GM20000 (cell line): ENCODE measurements at regions not wholly inside any gene's neighbourhood (a gene's known extent, or its start where the extent isn't known, plus 50 kb on each side); places are given as distances from the start of the nearest gene placed in this dataset.

Experiments used
- DNase-seq: peaks from one replicate; pipeline ENCODE4 v3.0.0; 2012; ENCODE audit warnings: low spot score
- TF ChIP-seq, protein P1 (sequence below): IDR thresholded peaks from 2 replicates; pipeline ENCODE4 v1.5.1; 2012; ENCODE audit warnings: mild to moderate bottlenecking, control low read depth; ENCODE audit errors: extremely low read depth, missing control alignments

DNA sequence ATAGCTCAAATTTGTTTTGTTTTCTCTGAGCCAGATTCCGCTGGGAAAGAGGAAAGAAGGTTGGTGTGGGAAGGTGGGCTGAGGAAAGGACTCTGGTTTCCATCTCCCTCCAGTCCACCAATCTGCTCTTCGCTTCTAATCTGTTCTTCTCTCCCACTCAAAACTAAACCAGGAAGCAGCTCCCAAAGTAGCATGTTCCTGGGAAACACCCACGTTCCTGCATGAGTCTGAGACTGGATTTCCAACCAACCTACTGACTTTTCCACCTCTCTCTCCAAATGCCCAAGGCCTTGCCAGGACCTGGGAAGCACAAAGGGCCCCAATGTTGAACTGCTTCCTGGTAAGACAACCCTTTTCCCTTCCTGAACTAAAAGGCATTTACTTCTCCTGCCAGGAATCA is 110.2 kb downstream of the WT1 start:
- TF ChIP-seq, protein P1, sequence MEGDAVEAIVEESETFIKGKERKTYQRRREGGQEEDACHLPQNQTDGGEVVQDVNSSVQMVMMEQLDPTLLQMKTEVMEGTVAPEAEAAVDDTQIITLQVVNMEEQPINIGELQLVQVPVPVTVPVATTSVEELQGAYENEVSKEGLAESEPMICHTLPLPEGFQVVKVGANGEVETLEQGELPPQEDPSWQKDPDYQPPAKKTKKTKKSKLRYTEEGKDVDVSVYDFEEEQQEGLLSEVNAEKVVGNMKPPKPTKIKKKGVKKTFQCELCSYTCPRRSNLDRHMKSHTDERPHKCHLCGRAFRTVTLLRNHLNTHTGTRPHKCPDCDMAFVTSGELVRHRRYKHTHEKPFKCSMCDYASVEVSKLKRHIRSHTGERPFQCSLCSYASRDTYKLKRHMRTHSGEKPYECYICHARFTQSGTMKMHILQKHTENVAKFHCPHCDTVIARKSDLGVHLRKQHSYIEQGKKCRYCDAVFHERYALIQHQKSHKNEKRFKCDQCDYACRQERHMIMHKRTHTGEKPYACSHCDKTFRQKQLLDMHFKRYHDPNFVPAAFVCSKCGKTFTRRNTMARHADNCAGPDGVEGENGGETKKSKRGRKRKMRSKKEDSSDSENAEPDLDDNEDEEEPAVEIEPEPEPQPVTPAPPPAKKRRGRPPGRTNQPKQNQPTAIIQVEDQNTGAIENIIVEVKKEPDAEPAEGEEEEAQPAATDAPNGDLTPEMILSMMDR, result no peak

DNA sequence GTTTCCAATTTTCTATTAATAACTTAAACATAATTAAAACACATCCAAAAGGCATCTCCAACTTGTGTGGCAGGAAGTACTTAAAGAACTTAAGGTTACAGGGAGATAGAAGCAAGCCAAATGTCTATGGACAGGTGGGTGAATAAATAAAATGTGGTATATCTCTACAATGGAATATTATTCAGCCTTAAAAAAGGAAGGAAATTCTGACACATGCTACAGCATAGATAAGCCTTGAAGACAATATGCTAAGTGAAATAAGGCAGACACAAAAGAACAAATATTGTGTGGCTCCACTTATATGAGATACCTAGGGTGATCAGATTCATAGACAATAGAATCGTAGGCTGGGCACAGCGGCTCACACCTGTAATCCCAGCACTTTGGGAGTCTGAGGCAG is 109.6 kb downstream of the WT1 start:
- TF ChIP-seq, protein P1, result no peak
- DNase-seq, result no peak

More for the DNA sequence above, 110.2 kb downstream of the WT1 start:
- no peak for DNase-seq

DNA sequence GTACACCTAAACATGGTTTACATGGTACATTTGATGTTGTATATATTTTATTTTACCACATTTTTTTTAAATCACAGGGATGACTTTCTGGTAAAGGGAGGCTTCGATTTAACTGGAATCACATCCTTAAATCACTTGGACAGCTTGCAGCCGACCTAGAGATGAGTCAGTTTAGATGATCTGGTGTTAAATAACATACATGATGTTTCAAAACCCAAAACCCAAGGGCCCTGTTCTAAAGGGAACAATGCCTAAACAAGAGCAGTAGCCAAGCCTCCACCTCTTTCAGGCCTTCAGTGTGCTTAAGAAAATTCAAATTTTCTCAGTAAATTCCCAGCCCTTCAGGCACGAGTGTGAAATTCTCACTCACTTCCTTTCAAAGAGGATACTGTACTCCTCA is 108.8 kb downstream of the WT1 start:
- DNase-seq, result no peak
- TF ChIP-seq, protein P1, result no peak

DNA sequence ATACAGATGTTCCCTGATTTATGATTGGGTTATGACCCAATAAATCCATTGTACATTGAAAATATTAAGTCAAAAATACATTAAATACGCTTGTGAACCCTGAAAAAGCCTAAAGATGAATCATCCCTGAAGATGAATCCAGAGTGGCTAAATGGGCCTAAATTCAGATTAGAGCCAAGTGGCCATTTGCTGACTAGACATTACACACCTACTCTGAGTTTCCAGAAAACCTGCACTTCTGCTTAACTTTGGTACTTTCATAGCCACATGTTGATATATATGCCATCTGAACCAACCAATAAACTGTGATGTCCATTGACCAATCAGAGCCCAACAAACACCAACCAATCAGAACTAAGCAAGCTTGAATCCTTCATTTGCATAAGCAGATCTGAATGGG is 106.9 kb downstream of the WT1 start:
- TF ChIP-seq, protein P1, result no peak
- no peak for DNase-seq

DNA sequence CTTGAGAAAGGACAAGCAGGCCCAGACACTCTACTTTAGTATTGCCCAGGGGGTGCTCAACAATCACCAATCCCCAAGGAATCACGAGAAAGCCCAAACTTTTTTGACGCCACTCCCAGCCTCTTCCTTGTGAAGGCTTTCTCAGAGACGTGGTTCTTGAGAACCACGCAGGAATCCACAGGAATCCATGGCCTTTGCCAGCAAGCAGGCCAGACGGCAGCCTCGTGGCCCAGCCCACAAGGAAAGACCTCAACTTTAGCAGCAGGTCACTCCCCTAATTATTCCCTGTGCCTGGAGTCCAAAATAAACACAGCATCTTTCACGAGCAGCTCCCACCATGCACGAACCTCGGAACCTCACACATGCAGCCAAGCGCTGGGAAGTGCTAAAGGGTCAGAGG is 104.2 kb downstream of the WT1 start:
- TF ChIP-seq, protein P1, result no peak
- DNase-seq, result no peak

DNA sequence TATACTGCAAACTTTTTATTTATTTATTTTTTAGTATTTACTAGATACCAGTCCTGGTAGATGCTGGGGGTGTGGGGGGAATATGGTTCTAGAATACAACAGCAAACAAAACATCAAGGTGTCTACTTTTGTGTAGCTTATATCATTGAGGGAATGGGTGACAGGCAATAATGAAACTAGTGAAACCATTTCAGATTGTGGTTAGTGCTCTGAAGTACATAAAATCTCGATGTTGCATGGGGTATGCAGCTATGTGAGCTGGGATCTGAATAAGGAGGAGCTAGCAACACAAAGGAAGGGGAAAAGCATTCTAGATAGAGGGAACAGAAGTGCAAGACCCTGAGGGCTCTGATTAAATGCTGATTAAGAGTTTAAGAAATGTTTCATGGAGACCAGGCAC is 103.5 kb downstream of the WT1 start:
- DNase-seq, result no peak
- TF ChIP-seq, protein P1, result no peak

DNA sequence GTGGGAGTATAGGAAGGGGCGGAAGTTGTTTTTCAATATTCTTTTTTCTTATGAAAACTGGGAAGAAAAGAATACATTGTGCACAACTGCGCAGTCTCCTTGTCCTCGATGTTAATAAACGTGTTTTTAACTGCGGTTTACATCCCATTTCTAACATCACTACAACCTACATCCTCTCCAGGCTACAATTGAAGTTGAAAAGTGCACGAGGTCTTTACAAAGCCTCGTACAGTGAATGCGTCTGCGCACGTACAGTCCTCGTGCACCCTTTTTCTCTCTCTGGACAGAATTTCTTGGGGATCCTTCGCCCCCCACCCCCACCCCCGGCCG is 102.4 kb downstream of the WT1 start:
- DNase-seq, result no peak

More for the DNA sequence above, 102.4 kb downstream of the WT1 start:
- TF ChIP-seq, protein P1, result no peak
